IMR-90 (cell line): ENCODE measurements at regions not wholly inside any gene's neighbourhood (a gene's known extent, or its start where the extent isn't known, plus 50 kb on each side); places are given as distances from the start of the nearest gene placed in this dataset.

Experiments used
- ATAC-seq: fragments of 200-7000 bp; cut with Tn5 transposase; 2 replicates; pipeline ENCODE4 v1.9.1; 2020; ENCODE audit warnings: low read depth, mild to moderate bottlenecking, moderate library complexity
- BruUV-seq: library from RNA; stranded (reverse); fragments of 400-500 nt; replicated peaks from 2 replicates; lab custom pipeline; 2021; lab: Mats Ljungman, UMichigan
- CTCF ChIA-PET: fragments of 300-600 bp; formaldehyde crosslinking; extraction: SDS; loops from one replicate; lab custom pipeline; 2021; ENCODE audit warnings: antibody characterized with exemption; lab: Yijun Ruan, JAX
- POLR2A ChIA-PET: fragments of 300-600 bp; sonication (Branson Sonifier 250); formaldehyde crosslinking; loops from one replicate; lab custom pipeline; 2022; ENCODE audit warnings: antibody characterized with exemption; ENCODE audit not compliant: unreplicated experiment; lab: Charles Lee
- DNase-seq: peaks from one replicate; pipeline ENCODE4 v3.0.0; 2013
- H2AFZ ChIP-seq: replicated peaks from 2 replicates; pipeline ENCODE3; 2013; ENCODE audit warnings: low read length, mild to moderate bottlenecking; ENCODE audit not compliant: poor library complexity
- H2AK5ac ChIP-seq: 2 replicates; pipeline ENCODE4 v1.6.1; 2013; ENCODE audit warnings: low read depth, low read length, inconsistent platforms
- H2AK9ac ChIP-seq: replicated peaks from 2 replicates; pipeline ENCODE3; 2013; ENCODE audit warnings: mild to moderate bottlenecking, low read depth, low read length, moderate library complexity; ENCODE audit not compliant: poor library complexity
- H2BK120ac ChIP-seq: 2 replicates; pipeline ENCODE4 v1.6.1; 2013; ENCODE audit warnings: low read depth, low read length, inconsistent platforms
- H2BK15ac ChIP-seq: 3 replicates; pipeline ENCODE4 v1.6.1; 2013; ENCODE audit warnings: low read depth, low read length, inconsistent platforms
- H2BK20ac ChIP-seq: 2 replicates; pipeline ENCODE4 v1.6.1; 2013; ENCODE audit warnings: low read depth, mild to moderate bottlenecking, inconsistent platforms, low read length, moderate library complexity
- H2BK5ac ChIP-seq: 2 replicates; pipeline ENCODE4 v1.6.1; 2013; ENCODE audit warnings: mild to moderate bottlenecking, low read depth, low read length, inconsistent platforms; ENCODE audit not compliant: poor library complexity, severe bottlenecking
- H3K14ac ChIP-seq: replicated peaks from 2 replicates; pipeline ENCODE4 v1.6.1; 2013; ENCODE audit warnings: low read depth, low read length, inconsistent platforms
- H3K18ac ChIP-seq: 2 replicates; pipeline ENCODE4 v1.6.1; 2013; ENCODE audit warnings: low read depth, low read length, control low read depth
- H3K23ac ChIP-seq: 2 replicates; pipeline ENCODE4 v1.6.1; 2013; ENCODE audit warnings: low read depth, low read length, inconsistent platforms
- H3K27ac ChIP-seq: 2 replicates; pipeline ENCODE4 v1.5.1; 2013; ENCODE audit warnings: mild to moderate bottlenecking, control low read depth, low read length; ENCODE audit not compliant: insufficient read depth
- H3K27me3 ChIP-seq: 2 replicates; pipeline ENCODE4 v1.6.1; 2013; ENCODE audit warnings: low read length; ENCODE audit not compliant: control insufficient read depth, insufficient read depth
- H3K36me3 ChIP-seq: 2 replicates; pipeline ENCODE4 v1.6.1; 2013; ENCODE audit warnings: low read length, mixed read lengths; ENCODE audit not compliant: control insufficient read depth, insufficient read depth
- H3K4ac ChIP-seq: 2 replicates; pipeline ENCODE4 v1.6.1; 2013; ENCODE audit warnings: low read depth, low read length, inconsistent platforms
- H3K4me1 ChIP-seq: 2 replicates; pipeline ENCODE4 v1.6.1; 2013; ENCODE audit warnings: low read length, mixed read lengths; ENCODE audit not compliant: control insufficient read depth, insufficient read depth
- H3K4me2 ChIP-seq: 2 replicates; pipeline ENCODE4 v1.6.1; 2013; ENCODE audit warnings: low read depth, mild to moderate bottlenecking, control low read depth, low read length, moderate library complexity
- H3K4me3 ChIP-seq: 2 replicates; pipeline ENCODE4 v1.5.1; 2013; ENCODE audit warnings: low read depth, mild to moderate bottlenecking, control low read depth, low read length, moderate library complexity; ENCODE audit not compliant: insufficient read depth
- H3K56ac ChIP-seq: 2 replicates; pipeline ENCODE4 v1.6.1; 2013; ENCODE audit warnings: low read length, inconsistent platforms; ENCODE audit not compliant: insufficient read depth; ENCODE audit errors: extremely low read depth
- H3K79me1 ChIP-seq, 2 experiments: 2 replicates each; pipeline ENCODE4 v1.6.1; 2013; ENCODE audit warnings: low read length in 2 of 2, inconsistent platforms in 1 of 2, low read depth in 1 of 2
- H3K9ac ChIP-seq: 2 replicates; pipeline ENCODE4 v1.6.1; 2013; ENCODE audit warnings: low read depth, low read length, control low read depth
- H3K9me1 ChIP-seq: 2 replicates; pipeline ENCODE4 v1.6.1; 2013; ENCODE audit warnings: low read length, inconsistent platforms; ENCODE audit not compliant: insufficient read depth
- H3K9me3 ChIP-seq: 2 replicates; pipeline ENCODE4 v1.6.1; 2013; ENCODE audit warnings: low read length; ENCODE audit not compliant: control insufficient read depth, insufficient read depth
- H4K20me1 ChIP-seq: 2 replicates; pipeline ENCODE4 v1.6.1; 2013; ENCODE audit warnings: low read length, inconsistent platforms; ENCODE audit not compliant: insufficient read depth
- H4K5ac ChIP-seq: 2 replicates; pipeline ENCODE4 v1.6.1; 2013; ENCODE audit warnings: mild to moderate bottlenecking, low read depth, low read length, control low read depth
- H4K8ac ChIP-seq, 2 experiments: 2 replicates each; pipeline ENCODE4 v1.6.1; 2013; ENCODE audit warnings: low read depth in 2 of 2, low read length in 2 of 2, control low read depth in 1 of 2, inconsistent platforms in 1 of 2
- H4K91ac ChIP-seq: 2 replicates; pipeline ENCODE4 v1.6.1; 2013; ENCODE audit warnings: low read depth, low read length, inconsistent platforms; ENCODE audit not compliant: insufficient read depth
- BHLHE40 ChIP-seq: fragments of 150-350 bp; IDR thresholded peaks from 2 replicates; pipeline ENCODE4 v1.6.1; 2016; ENCODE audit warnings: mild to moderate bottlenecking, low read depth, low read length
- CEBPB ChIP-seq: IDR thresholded peaks from 2 replicates; pipeline ENCODE4 v1.6.1; 2012; ENCODE audit warnings: low read depth, low read length, improper control_type of control experiment
- CHD1 ChIP-seq: IDR thresholded peaks from 2 replicates; pipeline ENCODE4 v1.6.1; 2012; ENCODE audit warnings: low read depth, low read length, improper control_type of control experiment
- CTCF ChIP-seq: conservative IDR thresholded peaks from 2 replicates; pipeline ENCODE4 v1.5.1; 2012; ENCODE audit warnings: mild to moderate bottlenecking, low read depth, low read length, improper control_type of control experiment
- ELK1 ChIP-seq: fragments of 150-350 bp; IDR thresholded peaks from 2 replicates; pipeline ENCODE4 v1.6.1; 2016; ENCODE audit warnings: low read depth, mild to moderate bottlenecking, low read length, moderate library complexity, borderline replicate concordance
- FOS ChIP-seq: fragments of 150-350 bp; IDR thresholded peaks from 2 replicates; pipeline ENCODE4 v1.6.1; 2016; ENCODE audit warnings: low read depth, low read length
- MAFK ChIP-seq: IDR thresholded peaks from 2 replicates; pipeline ENCODE4 v1.6.1; 2012; ENCODE audit warnings: low read depth, low read length, improper control_type of control experiment
- MAZ ChIP-seq: IDR thresholded peaks from 2 replicates; pipeline ENCODE4 v1.6.1; 2012; ENCODE audit warnings: low read depth, mild to moderate bottlenecking, low read length, improper control_type of control experiment, moderate library complexity, borderline replicate concordance
- MXI1 ChIP-seq: IDR thresholded peaks from 2 replicates; pipeline ENCODE4 v1.6.1; 2012; ENCODE audit warnings: low read depth, mild to moderate bottlenecking, low read length, moderate library complexity, borderline replicate concordance
- NFE2L2 ChIP-seq: fragments of 150-350 bp; IDR thresholded peaks from 2 replicates; pipeline ENCODE4 v1.6.1; 2016; ENCODE audit warnings: low read depth, mild to moderate bottlenecking, low read length
- POLR2A ChIP-seq: IDR thresholded peaks from 2 replicates; pipeline ENCODE4 v1.6.1; 2012; ENCODE audit warnings: mild to moderate bottlenecking, low read depth, low read length
- RAD21 ChIP-seq: IDR thresholded peaks from 2 replicates; pipeline ENCODE4 v1.6.1; 2012; ENCODE audit warnings: low read length, improper control_type of control experiment
- RCOR1 ChIP-seq: IDR thresholded peaks from 2 replicates; pipeline ENCODE4 v1.6.1; 2012; ENCODE audit warnings: mild to moderate bottlenecking, low read length, improper control_type of control experiment; ENCODE audit not compliant: insufficient replicate concordance
- RFX5 ChIP-seq: IDR thresholded peaks from 2 replicates; pipeline ENCODE4 v1.8.0; 2012; ENCODE audit warnings: low read depth, mild to moderate bottlenecking, low read length, moderate library complexity
- SMC3 ChIP-seq: fragments of 150-350 bp; IDR thresholded peaks from 2 replicates; pipeline ENCODE4 v1.6.1; 2016; ENCODE audit warnings: low read depth, mild to moderate bottlenecking, antibody characterized with exemption, low read length, moderate library complexity
- USF2 ChIP-seq: fragments of 150-350 bp; IDR thresholded peaks from 2 replicates; pipeline ENCODE4 v1.6.1; 2017; ENCODE audit warnings: mild to moderate bottlenecking, antibody characterized with exemption, low read length, low read depth
- WGBS, 2 experiments: methylation state at CpG; one replicate each; pipeline versions ENCODE4 v1.1.5 to v1.1.7; 2013; ENCODE audit warnings: missing lambda C conversion rate in 2 of 2; ENCODE audit not compliant: insufficient read length in 1 of 2; ENCODE audit errors: extremely low coverage in 2 of 2; 5-methylcytosine and 5-hydroxymethylcytosine counted together
- dilution Hi-C: fragments of 300-500 bp; cut with HindIII; formaldehyde crosslinking; loops from one replicate; pipeline ENCODE4 v1.14.3; 2018; ENCODE audit warnings: low sequenced_read_pairs; ENCODE audit not compliant: unreplicated experiment
- in situ Hi-C: fragments of 300-500 bp; cut with MboI; formaldehyde crosslinking; loops from 3 replicates; pipeline ENCODE4 v1.14.3; 2019; ENCODE audit warnings: low sequenced_read_pairs, inconsistent platforms, mixed read lengths
- intact Hi-C: fragments of 100-400 bp; cut with micrococcal nuclease; formaldehyde crosslinking; loops from 2 replicates; pipeline ENCODE4 v1.10.0; 2022

- no peaks in the 10 kb centered on the region for H3K36me3 ChIP-seq
- ChIA-PET CTCF (no interaction called here), POLR2A (no interaction called here)
- no peaks in the 10 kb centered on the region for H4K20me1 ChIP-seq
- TF ChIP-seq MXI1 (no peak), USF2 (no peak), MAFK (no peak), CTCF (no peak), BHLHE40 (no peak), POLR2A (no peak), SMC3 (no peak), MAZ (no peak), RAD21 (no peak), ELK1 (no peak), CEBPB (no peak), FOS (no peak), RCOR1 (no peak), RFX5 (no peak), NFE2L2 (no peak), CHD1 (no peak)
- H3K27ac ChIP-seq: no peak overlapping the region
- H2BK15ac ChIP-seq: no peak overlapping the region
- no peak overlapping the region for H3K18ac ChIP-seq
- no peak overlapping the region for H3K4ac ChIP-seq
- in situ Hi-C loops (no loop called here), intact Hi-C loops (no loop called here), dilution Hi-C loops (no loop called here)
- no CpG with 5 or more reads among the region's 6 CpGs for WGBS, 2 experiments
- BruUV-seq: no TSS peak
- no peak overlapping the region for H2AK9ac ChIP-seq
- no peak overlapping the region for H3K14ac ChIP-seq
- H2BK5ac ChIP-seq: no peak overlapping the region
- ATAC-seq (no peak), DNase-seq (no peak)
- H3K56ac ChIP-seq: no peak overlapping the region
- no peak overlapping the region for H4K91ac ChIP-seq
- no peak overlapping the region for H3K4me2 ChIP-seq
- no peaks in the 10 kb centered on the region for H3K9me1 ChIP-seq
- H2AK5ac ChIP-seq: no peak overlapping the region
- no peak overlapping the region for H2BK20ac ChIP-seq
- H2BK120ac ChIP-seq: no peak overlapping the region
- H3K27me3 ChIP-seq: no peaks in the 10 kb centered on the region
- no peak overlapping the region for H4K8ac ChIP-seq
- no peak overlapping the region for H3K23ac ChIP-seq
- H3K9ac ChIP-seq: no peak overlapping the region
- H3K9me3 ChIP-seq: no peaks in the 10 kb centered on the region
- no peak overlapping the region for H4K5ac ChIP-seq
- no peak overlapping the region for H2AFZ ChIP-seq
- H3K4me1 ChIP-seq: no peaks in the 10 kb centered on the region
- no peak overlapping the region for H3K4me3 ChIP-seq
- no peaks in the 10 kb centered on the region for H3K79me1 ChIP-seq
These were observed 436.2 kb downstream of the MATN1 start for GRCh38 chr1:30286988-30287839.
